HL-60 (cell line): ENCODE measurements at regions not wholly inside any gene's neighbourhood (a gene's known extent, or its start where the extent isn't known, plus 50 kb on each side); places are given as distances from the start of the nearest gene placed in this dataset.

Experiments used
- GABPA ChIP-seq: IDR thresholded peaks from 2 replicates; pipeline ENCODE4 v1.6.1; 2012; ENCODE audit warnings: low read depth
- POLR2AphosphoS5 ChIP-seq: IDR thresholded peaks from 2 replicates; pipeline ENCODE4 v1.6.1; 2012; ENCODE audit warnings: low read depth
- SPI1 ChIP-seq: IDR thresholded peaks from 2 replicates; pipeline ENCODE4 v1.6.1; 2012; ENCODE audit warnings: low read depth, mild to moderate bottlenecking, borderline replicate concordance
- TF ChIP-seq, protein P1 (sequence below): IDR thresholded peaks from 2 replicates; pipeline ENCODE4 v1.6.1; 2012; ENCODE audit warnings: low read depth; ENCODE audit not compliant: insufficient replicate concordance
- TF ChIP-seq, protein P2 (sequence below): IDR thresholded peaks from one replicate; pipeline ENCODE4 v1.5.1; 2011; ENCODE audit warnings: low read length, control low read depth, inconsistent platforms; ENCODE audit not compliant: insufficient read depth

DNA sequence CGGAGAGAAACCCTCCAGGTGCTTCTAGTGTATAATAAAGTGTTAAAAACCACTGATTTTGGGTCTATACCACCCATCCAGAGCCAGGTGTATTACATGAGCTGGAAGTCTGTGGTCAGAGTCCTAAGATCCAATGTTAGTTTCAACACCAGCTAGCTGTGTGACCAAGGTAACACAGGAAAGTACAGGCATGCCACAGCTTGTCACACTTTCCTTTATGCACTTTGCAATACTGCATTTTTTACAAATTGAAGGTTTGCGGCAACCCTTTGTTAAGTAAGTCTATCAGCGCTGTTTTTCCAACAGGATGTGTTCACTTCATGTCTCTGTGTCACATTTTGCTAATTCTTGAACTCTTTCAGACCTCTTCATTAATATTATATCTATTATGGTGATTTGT lies 201.3 kb upstream of the PRICKLE2 start:
- TF ChIP-seq, protein P1, sequence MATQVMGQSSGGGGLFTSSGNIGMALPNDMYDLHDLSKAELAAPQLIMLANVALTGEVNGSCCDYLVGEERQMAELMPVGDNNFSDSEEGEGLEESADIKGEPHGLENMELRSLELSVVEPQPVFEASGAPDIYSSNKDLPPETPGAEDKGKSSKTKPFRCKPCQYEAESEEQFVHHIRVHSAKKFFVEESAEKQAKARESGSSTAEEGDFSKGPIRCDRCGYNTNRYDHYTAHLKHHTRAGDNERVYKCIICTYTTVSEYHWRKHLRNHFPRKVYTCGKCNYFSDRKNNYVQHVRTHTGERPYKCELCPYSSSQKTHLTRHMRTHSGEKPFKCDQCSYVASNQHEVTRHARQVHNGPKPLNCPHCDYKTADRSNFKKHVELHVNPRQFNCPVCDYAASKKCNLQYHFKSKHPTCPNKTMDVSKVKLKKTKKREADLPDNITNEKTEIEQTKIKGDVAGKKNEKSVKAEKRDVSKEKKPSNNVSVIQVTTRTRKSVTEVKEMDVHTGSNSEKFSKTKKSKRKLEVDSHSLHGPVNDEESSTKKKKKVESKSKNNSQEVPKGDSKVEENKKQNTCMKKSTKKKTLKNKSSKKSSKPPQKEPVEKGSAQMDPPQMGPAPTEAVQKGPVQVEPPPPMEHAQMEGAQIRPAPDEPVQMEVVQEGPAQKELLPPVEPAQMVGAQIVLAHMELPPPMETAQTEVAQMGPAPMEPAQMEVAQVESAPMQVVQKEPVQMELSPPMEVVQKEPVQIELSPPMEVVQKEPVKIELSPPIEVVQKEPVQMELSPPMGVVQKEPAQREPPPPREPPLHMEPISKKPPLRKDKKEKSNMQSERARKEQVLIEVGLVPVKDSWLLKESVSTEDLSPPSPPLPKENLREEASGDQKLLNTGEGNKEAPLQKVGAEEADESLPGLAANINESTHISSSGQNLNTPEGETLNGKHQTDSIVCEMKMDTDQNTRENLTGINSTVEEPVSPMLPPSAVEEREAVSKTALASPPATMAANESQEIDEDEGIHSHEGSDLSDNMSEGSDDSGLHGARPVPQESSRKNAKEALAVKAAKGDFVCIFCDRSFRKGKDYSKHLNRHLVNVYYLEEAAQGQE = no peak
- TF ChIP-seq, protein P2, sequence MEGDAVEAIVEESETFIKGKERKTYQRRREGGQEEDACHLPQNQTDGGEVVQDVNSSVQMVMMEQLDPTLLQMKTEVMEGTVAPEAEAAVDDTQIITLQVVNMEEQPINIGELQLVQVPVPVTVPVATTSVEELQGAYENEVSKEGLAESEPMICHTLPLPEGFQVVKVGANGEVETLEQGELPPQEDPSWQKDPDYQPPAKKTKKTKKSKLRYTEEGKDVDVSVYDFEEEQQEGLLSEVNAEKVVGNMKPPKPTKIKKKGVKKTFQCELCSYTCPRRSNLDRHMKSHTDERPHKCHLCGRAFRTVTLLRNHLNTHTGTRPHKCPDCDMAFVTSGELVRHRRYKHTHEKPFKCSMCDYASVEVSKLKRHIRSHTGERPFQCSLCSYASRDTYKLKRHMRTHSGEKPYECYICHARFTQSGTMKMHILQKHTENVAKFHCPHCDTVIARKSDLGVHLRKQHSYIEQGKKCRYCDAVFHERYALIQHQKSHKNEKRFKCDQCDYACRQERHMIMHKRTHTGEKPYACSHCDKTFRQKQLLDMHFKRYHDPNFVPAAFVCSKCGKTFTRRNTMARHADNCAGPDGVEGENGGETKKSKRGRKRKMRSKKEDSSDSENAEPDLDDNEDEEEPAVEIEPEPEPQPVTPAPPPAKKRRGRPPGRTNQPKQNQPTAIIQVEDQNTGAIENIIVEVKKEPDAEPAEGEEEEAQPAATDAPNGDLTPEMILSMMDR = no peak
- TF ChIP-seq SPI1 (no peak), POLR2AphosphoS5 (no peak), GABPA (no peak)
